Activated CD8-positive, alpha-beta memory T cell treated with anti-CD3 and anti-CD28 coated beads for 1 hour (primary cell): ENCODE measurements at regions not wholly inside any gene's neighbourhood (a gene's known extent, or its start where the extent isn't known, plus 50 kb on each side); places are given as distances from the start of the nearest gene placed in this dataset.

Source experiments
- DNase-seq, 2 donors: peaks; one replicate each; pipeline ENCODE4 v3.0.0-alpha.2; 2020; ENCODE audit warnings: low read depth in 1 of 2; ENCODE audit errors: extremely low read depth in 1 of 2

- no peak for DNase-seq
These were observed 72.6 kb downstream of the TENT5C start for GRCh38 chr1:117678246-117678977.

- DNase-seq = no peak
These were observed 73.5 kb downstream of the TENT5C start for GRCh38 chr1:117679299-117679698.

GRCh38 chr1:117679868-117680267, 74.0 kb downstream of the TENT5C start:
- no peak for DNase-seq

GRCh38 chr1:117680316-117681002, 74.6 kb downstream of the TENT5C start:
- DNase-seq = no peak

DNA sequence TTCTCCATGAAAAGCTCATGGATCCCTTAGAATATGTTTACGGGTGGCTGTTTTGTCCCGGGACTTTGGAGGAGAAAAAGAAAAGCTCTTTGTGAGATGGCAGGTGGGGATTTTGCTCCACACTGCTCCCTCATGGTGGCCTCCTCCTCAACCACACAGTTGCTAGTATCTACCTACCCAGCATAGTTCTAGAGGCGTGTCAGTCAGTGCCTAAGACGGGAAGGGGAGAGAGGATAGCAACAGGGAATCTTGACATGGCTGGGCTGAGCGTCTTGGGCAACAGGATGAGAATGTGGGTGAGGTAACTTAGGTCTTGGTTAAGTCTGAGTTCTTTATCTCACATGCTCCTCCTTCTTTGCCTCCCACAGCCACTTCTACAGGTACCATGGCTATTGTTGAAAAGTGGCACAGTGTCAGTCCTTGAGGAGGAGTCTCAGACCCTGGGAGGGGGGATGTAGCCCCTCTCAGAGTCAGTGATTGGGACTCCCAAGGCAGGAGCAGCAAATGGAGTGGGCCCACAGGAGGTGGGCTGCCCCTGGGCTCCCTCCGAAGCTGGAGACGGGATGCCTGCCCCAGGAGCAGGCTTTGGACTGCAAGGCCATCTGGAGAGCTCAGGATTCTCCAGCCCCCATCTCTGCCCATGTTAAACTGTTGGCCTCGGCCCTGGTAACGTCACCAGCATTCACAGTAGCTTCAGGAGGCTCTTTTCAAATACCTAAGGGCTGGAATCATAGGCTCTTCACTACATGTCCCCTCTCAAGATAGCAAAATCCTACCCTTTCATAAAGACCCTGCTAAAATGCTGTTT, 75.4 kb downstream of the TENT5C start:
- DNase-seq = no peak

DNA sequence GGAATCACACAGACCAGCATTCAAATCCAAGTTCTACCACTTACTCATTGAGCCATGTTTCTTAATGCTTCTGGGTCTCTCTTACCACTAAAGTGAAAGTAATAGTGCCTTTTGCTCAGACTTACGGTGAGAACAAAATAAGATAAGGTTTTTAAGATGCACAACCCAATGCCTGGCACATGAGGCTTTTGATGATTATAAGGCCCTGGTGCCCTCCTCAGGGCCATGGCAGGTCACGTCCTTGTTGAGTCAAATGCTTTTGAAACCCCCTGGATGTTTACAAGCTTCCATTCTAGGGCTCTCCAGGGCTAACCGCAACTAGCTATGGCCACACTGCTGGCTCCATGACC, 76.0 kb downstream of the TENT5C start:
- no peak for DNase-seq

- DNase-seq = no peak
These were observed 76.5 kb downstream of the TENT5C start for GRCh38 chr1:117682372-117682771.

DNA sequence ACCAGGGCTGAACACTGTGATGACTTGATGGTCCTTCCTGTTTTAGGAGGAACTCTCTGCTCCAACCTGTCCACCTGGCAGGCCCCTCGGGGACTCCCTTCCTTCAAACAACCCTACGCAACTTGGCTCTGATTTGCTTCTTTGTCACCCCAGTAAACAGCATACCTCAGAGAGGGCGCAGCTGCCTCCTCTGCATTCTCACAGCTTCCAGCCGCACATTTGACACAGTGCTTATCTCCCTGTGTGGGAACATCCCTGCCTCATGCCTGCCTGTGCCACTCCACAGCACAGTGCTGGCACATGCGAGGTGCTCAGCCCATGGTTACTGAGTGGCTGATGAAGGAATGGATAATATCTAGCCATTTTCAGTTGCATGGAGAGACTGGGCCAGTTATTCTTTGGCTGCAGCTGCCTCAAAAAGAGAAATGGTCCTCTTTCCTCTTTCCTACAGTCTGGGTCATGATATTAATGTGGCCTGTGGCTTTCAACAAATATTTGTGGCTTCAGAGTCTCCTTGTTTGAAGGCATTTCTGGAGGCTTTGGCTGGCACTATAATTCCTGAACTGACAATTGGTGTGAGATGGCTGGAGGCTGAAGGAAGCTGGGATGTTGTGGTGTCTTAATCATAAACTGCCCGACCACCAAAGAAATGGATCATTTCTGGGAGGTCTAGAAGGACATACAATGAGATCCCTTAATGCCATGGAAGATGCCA, 77.9 kb downstream of the TENT5C start:
- no peak for DNase-seq

- DNase-seq = no peak
These were observed 80.3 kb downstream of the TENT5C start for GRCh38 chr1:117685936-117686806.

DNA sequence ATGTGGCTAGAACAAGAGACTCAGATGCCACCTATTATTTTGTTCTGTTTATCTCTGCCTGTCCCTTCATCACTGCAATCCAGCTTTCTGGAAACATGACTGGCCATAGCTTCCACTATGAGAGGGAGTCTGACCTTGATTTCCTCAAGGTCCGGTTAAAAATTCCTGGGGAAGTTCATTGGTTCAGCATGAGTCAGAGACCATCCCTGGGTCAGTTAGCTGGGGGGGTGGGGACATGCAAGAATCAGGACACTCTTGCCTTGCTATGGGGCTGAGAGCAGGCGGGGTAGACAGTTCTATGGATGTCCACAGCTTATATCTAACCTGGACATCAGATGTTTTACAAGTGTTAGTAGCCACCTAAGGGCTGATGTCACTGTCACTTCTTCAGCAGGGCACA, 81.1 kb downstream of the TENT5C start:
- DNase-seq = no peak

DNA sequence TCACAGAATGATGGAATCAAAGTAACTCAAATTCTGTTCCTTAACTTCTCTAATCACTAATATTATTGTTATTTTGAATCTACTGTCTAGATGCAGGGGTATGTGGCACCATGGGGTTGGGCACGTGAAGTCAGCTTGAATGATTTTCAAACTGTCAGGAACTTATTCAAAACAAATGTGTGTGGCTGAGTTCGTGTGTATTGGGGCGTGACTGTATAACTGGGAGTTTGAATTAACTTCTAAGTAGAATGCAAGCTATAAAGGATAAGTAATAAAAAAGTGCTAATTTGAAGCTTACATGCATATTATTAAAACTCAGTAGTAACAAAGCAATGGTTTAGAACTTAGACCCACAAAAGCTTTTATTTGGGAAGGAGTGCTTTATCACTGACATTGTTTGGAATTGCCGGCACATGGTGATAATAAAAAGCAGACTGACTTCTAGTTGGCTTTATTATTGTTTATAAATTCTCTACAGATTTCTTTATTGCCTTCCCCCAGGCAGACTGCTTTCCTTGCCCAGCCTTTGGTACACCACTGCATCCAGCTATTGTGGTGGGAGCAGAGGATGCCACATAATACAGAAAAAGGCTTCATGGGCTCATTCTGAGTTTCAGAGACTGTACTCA, 84.3 kb downstream of the TENT5C start:
- DNase-seq = no peak

DNA sequence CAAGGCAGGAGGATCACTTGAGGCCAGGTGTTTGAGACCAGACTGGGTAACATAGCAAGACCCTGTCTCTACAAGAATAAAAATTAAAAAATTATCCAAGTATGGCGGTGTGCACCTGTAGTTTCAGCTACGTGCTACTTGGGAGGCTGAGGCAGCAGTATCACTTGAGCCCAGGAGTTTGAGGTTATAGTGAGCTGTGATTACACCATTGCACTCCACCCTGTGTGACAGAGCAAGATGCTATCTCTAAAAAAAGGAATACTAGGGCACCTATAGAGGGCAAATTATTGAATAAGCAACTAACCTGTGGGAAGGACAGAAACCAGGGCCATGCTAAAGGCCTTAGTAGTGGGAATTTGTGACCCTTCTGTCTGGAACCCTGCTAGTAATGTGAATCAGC, 86.1 kb downstream of the TENT5C start:
- DNase-seq = no peak

DNA sequence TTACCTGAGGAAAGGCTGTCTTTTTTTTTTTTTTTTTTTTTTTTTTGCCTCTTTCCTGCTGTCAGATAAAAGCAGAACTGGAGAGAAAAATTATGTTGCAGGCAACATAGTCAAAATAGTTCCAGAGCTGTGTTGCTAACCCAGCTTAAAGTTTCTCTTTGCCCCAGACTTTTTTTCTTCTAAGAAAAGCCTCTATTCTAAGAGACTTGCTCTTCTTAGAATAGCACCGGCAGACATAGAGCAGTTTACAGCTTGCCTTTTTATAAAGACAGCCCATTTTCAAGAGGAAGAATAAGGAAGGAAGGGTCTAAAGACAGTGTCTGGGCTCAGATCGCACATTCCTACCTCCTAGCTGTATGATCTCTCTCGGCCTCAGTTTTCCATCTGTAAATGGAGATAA, 88.7 kb downstream of the TENT5C start:
- DNase-seq = no peak

DNA sequence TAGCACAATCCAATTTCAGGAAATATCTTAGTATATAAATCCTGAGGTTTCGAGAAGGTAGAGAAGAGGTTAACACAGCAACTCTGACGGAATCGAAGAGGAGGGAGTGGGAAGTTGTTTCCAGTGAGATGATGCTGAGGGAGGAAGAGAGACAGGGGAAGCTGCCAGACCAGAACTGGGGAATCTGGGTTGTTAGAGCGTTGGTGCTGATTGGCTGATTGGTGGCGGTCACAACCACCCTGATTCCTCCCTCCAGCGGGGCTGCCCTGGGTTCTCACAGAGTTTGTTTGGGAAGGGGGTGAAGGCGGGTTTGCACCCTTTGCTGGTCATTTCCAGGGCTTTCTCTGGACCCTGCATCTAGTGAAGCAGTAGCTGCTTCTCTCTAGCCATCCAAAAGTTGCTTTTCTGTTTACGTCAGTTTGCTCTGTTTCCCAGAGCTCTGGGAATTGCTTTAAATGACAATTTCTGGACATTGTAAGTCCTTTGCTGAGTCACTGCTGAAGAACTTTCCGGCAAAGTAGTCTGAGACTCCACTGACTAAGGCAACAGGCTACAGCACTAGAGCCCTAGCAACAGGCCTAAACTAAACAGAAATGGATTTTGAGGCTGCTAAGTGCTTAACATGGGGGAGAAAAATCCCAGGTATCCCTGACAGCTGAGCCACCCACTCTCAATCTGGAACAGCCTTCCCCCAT, 90.1 kb downstream of the TENT5C start:
- DNase-seq = no peak

GRCh38 chr1:117696561-117696960, 90.7 kb downstream of the TENT5C start:
- DNase-seq = no peak

GRCh38 chr1:117697220-117697781, 91.5 kb downstream of the TENT5C start:
- no peak for DNase-seq

DNA sequence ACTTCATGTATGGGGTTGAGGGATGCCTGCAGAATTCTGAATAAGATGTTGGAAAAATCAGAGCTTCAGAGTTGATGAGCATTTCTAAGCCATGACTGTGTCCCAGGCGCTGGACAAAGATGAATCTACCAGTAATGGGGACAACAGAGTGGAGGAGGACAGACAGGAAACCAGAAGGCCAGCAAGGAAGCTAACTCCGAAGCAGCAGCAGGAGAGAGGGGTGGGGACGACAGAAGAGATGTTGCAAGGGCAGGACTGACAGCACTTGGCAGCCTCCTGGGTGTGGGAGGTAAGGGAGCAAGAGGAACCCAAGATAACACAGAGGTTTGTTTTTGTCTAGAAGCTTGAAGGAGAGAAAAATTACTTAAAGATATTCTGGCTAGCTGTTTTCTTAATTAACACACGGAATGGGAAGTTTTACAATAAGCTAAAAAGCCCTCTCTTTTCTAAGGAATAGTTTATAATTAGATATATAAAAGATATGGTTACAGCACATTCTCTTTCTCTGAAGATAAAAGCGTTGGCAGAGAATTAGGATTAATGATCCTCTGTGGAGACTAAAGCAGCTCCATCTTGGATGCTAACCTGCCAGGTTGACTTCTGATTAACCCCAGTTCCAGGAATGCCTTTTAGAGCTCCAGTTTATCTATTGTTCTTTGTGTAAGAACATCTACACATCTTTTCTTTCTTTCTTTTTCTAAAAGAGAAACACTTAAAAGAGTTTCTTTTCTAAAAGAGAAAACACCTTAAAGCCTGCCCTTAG, 92.7 kb downstream of the TENT5C start:
- no peak for DNase-seq

DNA sequence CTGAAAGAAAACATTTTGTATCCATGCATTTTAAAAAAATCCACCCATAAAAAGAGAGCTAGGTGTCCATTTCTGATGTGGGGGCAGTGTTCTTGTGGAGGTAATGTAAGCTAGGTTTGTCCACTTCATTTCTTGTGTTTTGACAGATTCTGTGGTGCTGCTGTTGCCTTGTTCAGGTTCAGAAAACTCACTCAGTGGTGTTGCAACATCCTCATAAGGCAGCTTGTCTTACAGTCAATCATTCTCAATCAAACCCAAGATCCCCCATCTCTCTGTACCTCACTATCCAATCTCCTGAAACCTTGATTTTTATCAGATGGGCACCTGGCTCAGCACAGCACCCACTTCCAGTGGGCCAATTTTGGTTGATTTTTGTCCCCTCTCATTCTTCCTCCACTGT, 94.1 kb downstream of the TENT5C start:
- no peak for DNase-seq
